ENCODE measurements at regions not wholly inside any gene's neighbourhood (a gene's known extent, or its start where the extent isn't known, plus 50 kb on each side); places are given as distances from the start of the nearest gene placed in this dataset.

GRCh38 chrX:88886908-88887307 lies 139.9 kb downstream of the CPXCR1 start:
- intact Hi-C loops (cut with DNase I; ENCODE audit: low total_unique reads), result no loop called here
- Histone ChIP-seq H3K4me1 (no peaks in the 10 kb centered on the region), H3K27me3 (no peaks in the 10 kb centered on the region), H3K36me3 (no peaks in the 10 kb centered on the region), H3K27ac (no peak overlapping the region), H3K9me3 (no peaks in the 10 kb centered on the region), H3K4me3 (no peak overlapping the region)
- TF ChIP-seq CTCF (IDR thresholded peaks at IDR 0.05) (no peak), EP300 (IDR thresholded peaks at IDR 0.05) (no peak), POLR2A (IDR thresholded peaks at IDR 0.05) (no peak), POLR2AphosphoS5 (IDR thresholded peaks at IDR 0.05) (no peak)
- WGBS, 5 donors, result 40 to 80% (median 53%) methylated on average over 1 of the region's 1 CpG
- peak in 1 of 2 donors; percentile 30 for DNase-seq

GRCh38 chrX:88903989-88904718 lies 157.1 kb downstream of the CPXCR1 start:
- Histone ChIP-seq H3K36me3 (no peaks in the 10 kb centered on the region), H3K9me3 (no peaks in the 10 kb centered on the region), H3K27me3 (no peaks in the 10 kb centered on the region), H3K4me1 (no peaks in the 10 kb centered on the region), H3K4me3 (no peak overlapping the region), H3K27ac (no peak overlapping the region)
- TF ChIP-seq CTCF (IDR thresholded peaks at IDR 0.05), result no peak
- TF ChIP-seq EP300 (IDR thresholded peaks at IDR 0.05), result no peak
- TF ChIP-seq POLR2AphosphoS5 (IDR thresholded peaks at IDR 0.05), result no peak
- no peak for TF ChIP-seq POLR2A (IDR thresholded peaks at IDR 0.05)
- WGBS, 5 donors, result 69 to 97% (median 93%) methylated on average over 2 of the region's 2 CpGs
- intact Hi-C loops (cut with DNase I; ENCODE audit: low total_unique reads), result no loop called here
- peak in 1 of 2 donors; percentile 1 for DNase-seq

- Histone ChIP-seq H3K4me3 (no peak overlapping the region), H3K9me3 (no peaks in the 10 kb centered on the region), H3K36me3 (no peaks in the 10 kb centered on the region), H3K27ac (no peak overlapping the region), H3K27me3 (no peaks in the 10 kb centered on the region), H3K4me1 (no peaks in the 10 kb centered on the region)
- WGBS, 5 donors, result 75 to 93% (median 86%) methylated on average over 2 to 4 of the region's 4 CpGs
- no peak for DNase-seq
- TF ChIP-seq EP300 (IDR thresholded peaks at IDR 0.05) (no peak), POLR2A (IDR thresholded peaks at IDR 0.05) (no peak), CTCF (IDR thresholded peaks at IDR 0.05) (no peak), POLR2AphosphoS5 (IDR thresholded peaks at IDR 0.05) (no peak)
- intact Hi-C loops (cut with DNase I; ENCODE audit: low total_unique reads), result no loop called here
Measured at GRCh38 chrX:88908056-88908455, 161.0 kb downstream of the CPXCR1 start.

- no peaks in the 10 kb centered on the region for H3K4me1 ChIP-seq
- no peaks in the 10 kb centered on the region for H3K36me3 ChIP-seq
- H3K4me3 ChIP-seq, result no peak overlapping the region
- H3K27ac ChIP-seq, result no peak overlapping the region
- intact Hi-C loops (cut with DNase I; ENCODE audit: low total_unique reads), result no loop called here
- no peak for TF ChIP-seq CTCF (IDR thresholded peaks at IDR 0.05)
- H3K9me3 ChIP-seq, result no peaks in the 10 kb centered on the region
- no peak for DNase-seq
- no peaks in the 10 kb centered on the region for H3K27me3 ChIP-seq
Measured at GRCh38 chrX:88937616-88938015, 190.6 kb downstream of the CPXCR1 start.

Measured in stomach (tissue), 8 donors.